ENCODE measurements at regions not wholly inside any gene's neighbourhood (a gene's known extent, or its start where the extent isn't known, plus 50 kb on each side); places are given as distances from the start of the nearest gene placed in this dataset.

- no peak overlapping the region for H4K8ac ChIP-seq (ENCODE audit: extremely low read depth, insufficient read depth, low read length)
- no peak overlapping the region for H3K56ac ChIP-seq (replicated peaks; ENCODE audit: insufficient read length, low read depth, low read length)
- no peaks in the 10 kb centered on the region for H3K4me1 ChIP-seq (replicated peaks in 1 of 4; ENCODE audit: control insufficient read depth in 3 of 4, insufficient read depth in 4 of 4, low read length in 3 of 4)
- H2BK15ac ChIP-seq (ENCODE audit: low read length), result no peak overlapping the region
- no peak overlapping the region for H2BK120ac ChIP-seq (replicated peaks; ENCODE audit: low read depth, low read length)
- H3K36me3 ChIP-seq (ENCODE audit: control insufficient read depth in 2 of 4, insufficient read depth in 4 of 4, low read length in 3 of 4), result no peaks in the 10 kb centered on the region
- H4K5ac ChIP-seq (ENCODE audit: insufficient read length, low read depth, low read length), result no peak overlapping the region
- H2AK5ac ChIP-seq (ENCODE audit: low read depth, low read length), result no peak overlapping the region
- POLR2A ChIA-PET (ENCODE audit: partially characterized antibody), result no interaction called here
- H3K4me2 ChIP-seq (ENCODE audit: insufficient read depth in 1 of 2, low read depth in 2 of 2, low read length in 2 of 2), result no peak overlapping the region
- no peak for DNase-seq (ENCODE audit: low read depth in 1 of 2, low spot score in 2 of 2)
- H3K79me1 ChIP-seq (ENCODE audit: low read depth, low read length), result no peaks in the 10 kb centered on the region
- no peak overlapping the region for H3K14ac ChIP-seq (ENCODE audit: insufficient read length)
- H3K23me2 ChIP-seq (ENCODE audit: low read depth, low read length), result no peaks in the 10 kb centered on the region
- H3K18ac ChIP-seq (ENCODE audit: extremely low read depth, low read length), result no peak overlapping the region
- FAIRE-seq, result no peak
- H3K27ac ChIP-seq (ENCODE audit: low read depth, low read length), result no peak overlapping the region
- no peak overlapping the region for H3K9ac ChIP-seq (replicated peaks in 1 of 4; ENCODE audit: extremely low read depth in 1 of 4, low read depth in 3 of 4, low read length in 3 of 4)
- no peak overlapping the region for H3K4me3 ChIP-seq (ENCODE audit: extremely low read depth in 1 of 4, insufficient read depth in 2 of 4, low read depth in 3 of 4, low read length in 4 of 4)
- H2BK12ac ChIP-seq (ENCODE audit: low read depth, low read length), result no peak overlapping the region
- CTCF ChIA-PET (ENCODE audit: partially characterized antibody), result interaction anchor here (1.8 to 1.9 kb wide), 2 partner anchors 8 to 9 kb away, joined by 5 to 13 read pairs; no protein-coding TSS in a partner anchor
- no peaks in the 10 kb centered on the region for H4K20me1 ChIP-seq (replicated peaks in 1 of 2; ENCODE audit: control insufficient read depth in 1 of 2, insufficient read depth in 2 of 2, low read length in 2 of 2)
- H2BK20ac ChIP-seq (ENCODE audit: low read length), result no peak overlapping the region
- H3K27me3 ChIP-seq (replicated peaks in 1 of 4; ENCODE audit: control insufficient read depth in 3 of 4, extremely low read depth in 1 of 4, insufficient read depth in 3 of 4, low read length in 3 of 4), result no peaks in the 10 kb centered on the region
- WGBS, 2 experiments (ENCODE audit: extremely low coverage in 1 of 2, insufficient coverage in 1 of 2, insufficient read length in 1 of 2, insufficient replicate concordance in 2 of 2, low coverage in 1 of 2, low lambda C conversion rate in 2 of 2, missing lambda C conversion rate in 1 of 2), result 98% methylated on average over 5 of the region's 5 CpGs; no CpG with 5 or more reads in 1 of the 2 experiments
- H3K79me2 ChIP-seq (ENCODE audit: control insufficient read depth in 1 of 2, insufficient read depth in 2 of 2, low read length in 2 of 2), result no peaks in the 10 kb centered on the region
- no peak overlapping the region for H3K23ac ChIP-seq (ENCODE audit: insufficient read length)
- H3K4ac ChIP-seq (replicated peaks; ENCODE audit: insufficient read length, low read depth, low read length), result no peak overlapping the region
- H2BK5ac ChIP-seq (ENCODE audit: low read depth, low read length), result no peak overlapping the region
- no peaks in the 10 kb centered on the region for H3K9me3 ChIP-seq (ENCODE audit: insufficient read depth in 2 of 2, low read depth in 1 of 2, low read length in 1 of 2)
- H2AFZ ChIP-seq (ENCODE audit: low read length), result no peak overlapping the region
- no peak overlapping the region for H4K91ac ChIP-seq (replicated peaks; ENCODE audit: insufficient read length, low read length)
- TF ChIP-seq, protein P1, sequence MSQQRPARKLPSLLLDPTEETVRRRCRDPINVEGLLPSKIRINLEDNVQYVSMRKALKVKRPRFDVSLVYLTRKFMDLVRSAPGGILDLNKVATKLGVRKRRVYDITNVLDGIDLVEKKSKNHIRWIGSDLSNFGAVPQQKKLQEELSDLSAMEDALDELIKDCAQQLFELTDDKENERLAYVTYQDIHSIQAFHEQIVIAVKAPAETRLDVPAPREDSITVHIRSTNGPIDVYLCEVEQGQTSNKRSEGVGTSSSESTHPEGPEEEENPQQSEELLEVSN (IDR thresholded peaks at IDR 0.05), result no peak
- TF ChIP-seq SIX5 (IDR thresholded peaks at IDR 0.05; ENCODE audit: low read depth, low read length) (no peak), POU5F1 (IDR thresholded peaks at IDR 0.05; ENCODE audit: low read depth, low read length) (no peak), RFX5 (IDR thresholded peaks at IDR 0.05; ENCODE audit: borderline replicate concordance, low read depth, low read length) (no peak), PHF8 (conservative IDR thresholded peaks at IDR 0.05; ENCODE audit: low read depth, low read length) (no peak), HDAC6 (IDR thresholded peaks at IDR 0.05; ENCODE audit: low read depth, low read length) (no peak), EZH2 (IDR thresholded peaks at IDR 0.05; ENCODE audit: low read depth, low read length, severe bottlenecking) (no peak), KDM5A (IDR thresholded peaks at IDR 0.05; ENCODE audit: low read length) (no peak), CBX5 (IDR thresholded peaks at IDR 0.05; ENCODE audit: low read depth, low read length) (no peak), SP2 (IDR thresholded peaks at IDR 0.05; ENCODE audit: low read length) (no peak), GABPA (IDR thresholded peaks at IDR 0.05; ENCODE audit: borderline replicate concordance, insufficient read depth, low read length) (no peak), ASH2L (IDR thresholded peaks at IDR 0.05; ENCODE audit: low read length) (no peak)
- TF ChIP-seq, protein P2, sequence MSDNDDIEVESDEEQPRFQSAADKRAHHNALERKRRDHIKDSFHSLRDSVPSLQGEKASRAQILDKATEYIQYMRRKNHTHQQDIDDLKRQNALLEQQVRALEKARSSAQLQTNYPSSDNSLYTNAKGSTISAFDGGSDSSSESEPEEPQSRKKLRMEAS (IDR thresholded peaks at IDR 0.05), result no peak
These were observed 164.9 kb downstream of the RDH14 start for GRCh38 chr2:18395555-18395954.
